ENCODE measurements at regions not wholly inside any gene's neighbourhood (a gene's known extent, or its start where the extent isn't known, plus 50 kb on each side); places are given as distances from the start of the nearest gene placed in this dataset.

- intact Hi-C loops (cut with micrococcal nuclease; ENCODE audit: unreplicated experiment) (loop anchor here (5.0 kb wide), 1 partner anchor 888 kb away; no protein-coding TSS in a partner anchor), in situ Hi-C loops (cut with MboI) (no loop called here)
- H3K27ac ChIP-seq (ENCODE audit: control insufficient read depth, insufficient read depth), result no peak overlapping the region
- RAD21 ChIA-PET (ENCODE audit: unreplicated experiment), result no interaction called here
- TF ChIP-seq, protein P1, sequence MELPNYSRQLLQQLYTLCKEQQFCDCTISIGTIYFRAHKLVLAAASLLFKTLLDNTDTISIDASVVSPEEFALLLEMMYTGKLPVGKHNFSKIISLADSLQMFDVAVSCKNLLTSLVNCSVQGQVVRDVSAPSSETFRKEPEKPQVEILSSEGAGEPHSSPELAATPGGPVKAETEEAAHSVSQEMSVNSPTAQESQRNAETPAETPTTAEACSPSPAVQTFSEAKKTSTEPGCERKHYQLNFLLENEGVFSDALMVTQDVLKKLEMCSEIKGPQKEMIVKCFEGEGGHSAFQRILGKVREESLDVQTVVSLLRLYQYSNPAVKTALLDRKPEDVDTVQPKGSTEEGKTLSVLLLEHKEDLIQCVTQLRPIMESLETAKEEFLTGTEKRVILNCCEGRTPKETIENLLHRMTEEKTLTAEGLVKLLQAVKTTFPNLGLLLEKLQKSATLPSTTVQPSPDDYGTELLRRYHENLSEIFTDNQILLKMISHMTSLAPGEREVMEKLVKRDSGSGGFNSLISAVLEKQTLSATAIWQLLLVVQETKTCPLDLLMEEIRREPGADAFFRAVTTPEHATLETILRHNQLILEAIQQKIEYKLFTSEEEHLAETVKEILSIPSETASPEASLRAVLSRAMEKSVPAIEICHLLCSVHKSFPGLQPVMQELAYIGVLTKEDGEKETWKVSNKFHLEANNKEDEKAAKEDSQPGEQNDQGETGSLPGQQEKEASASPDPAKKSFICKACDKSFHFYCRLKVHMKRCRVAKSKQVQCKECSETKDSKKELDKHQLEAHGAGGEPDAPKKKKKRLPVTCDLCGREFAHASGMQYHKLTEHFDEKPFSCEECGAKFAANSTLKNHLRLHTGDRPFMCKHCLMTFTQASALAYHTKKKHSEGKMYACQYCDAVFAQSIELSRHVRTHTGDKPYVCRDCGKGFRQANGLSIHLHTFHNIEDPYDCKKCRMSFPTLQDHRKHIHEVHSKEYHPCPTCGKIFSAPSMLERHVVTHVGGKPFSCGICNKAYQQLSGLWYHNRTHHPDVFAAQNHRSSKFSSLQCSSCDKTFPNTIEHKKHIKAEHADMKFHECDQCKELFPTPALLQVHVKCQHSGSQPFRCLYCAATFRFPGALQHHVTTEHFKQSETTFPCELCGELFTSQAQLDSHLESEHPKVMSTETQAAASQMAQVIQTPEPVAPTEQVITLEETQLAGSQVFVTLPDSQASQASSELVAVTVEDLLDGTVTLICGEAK (IDR thresholded peaks at IDR 0.05; ENCODE audit: borderline replicate concordance), result no peak
- no peak for TF ChIP-seq BACH1 (IDR thresholded peaks at IDR 0.05; ENCODE audit: borderline replicate concordance)
- TF ChIP-seq IKZF2 (IDR thresholded peaks at IDR 0.05), result no peak
- TF ChIP-seq, protein P2, sequence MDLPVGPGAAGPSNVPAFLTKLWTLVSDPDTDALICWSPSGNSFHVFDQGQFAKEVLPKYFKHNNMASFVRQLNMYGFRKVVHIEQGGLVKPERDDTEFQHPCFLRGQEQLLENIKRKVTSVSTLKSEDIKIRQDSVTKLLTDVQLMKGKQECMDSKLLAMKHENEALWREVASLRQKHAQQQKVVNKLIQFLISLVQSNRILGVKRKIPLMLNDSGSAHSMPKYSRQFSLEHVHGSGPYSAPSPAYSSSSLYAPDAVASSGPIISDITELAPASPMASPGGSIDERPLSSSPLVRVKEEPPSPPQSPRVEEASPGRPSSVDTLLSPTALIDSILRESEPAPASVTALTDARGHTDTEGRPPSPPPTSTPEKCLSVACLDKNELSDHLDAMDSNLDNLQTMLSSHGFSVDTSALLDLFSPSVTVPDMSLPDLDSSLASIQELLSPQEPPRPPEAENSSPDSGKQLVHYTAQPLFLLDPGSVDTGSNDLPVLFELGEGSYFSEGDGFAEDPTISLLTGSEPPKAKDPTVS (IDR thresholded peaks at IDR 0.05; ENCODE audit: low read depth, low read length), result no peak
- TF ChIP-seq ZNF207 (IDR thresholded peaks at IDR 0.05; ENCODE audit: borderline replicate concordance), result no peak
- no peak overlapping the region for H3K9ac ChIP-seq (ENCODE audit: control insufficient read depth, insufficient read depth, low read length)
- H3K4me2 ChIP-seq (ENCODE audit: control insufficient read depth, insufficient read depth), result no peak overlapping the region
- H2AFZ ChIP-seq (ENCODE audit: control insufficient read depth, low read depth, low read length), result no peak overlapping the region
- WGBS (ENCODE audit: insufficient coverage, insufficient replicate concordance, low lambda C conversion rate, missing lambda C conversion rate), result 8% methylated on average over 3 of the region's 3 CpGs
- POLR2A ChIA-PET, result no interaction called here
- no peaks in the 10 kb centered on the region for H3K4me1 ChIP-seq (ENCODE audit: control insufficient read depth, insufficient read depth, low read length)
- no peaks in the 10 kb centered on the region for H3K36me3 ChIP-seq (ENCODE audit: control insufficient read depth in 2 of 2, insufficient read depth in 2 of 2, low read length in 1 of 2)
- H3K4me3 ChIP-seq, result no peak overlapping the region
- no TSS peak for BruUV-seq (replicated peaks)
- no peaks in the 10 kb centered on the region for H3K27me3 ChIP-seq (replicated peaks in 1 of 2; ENCODE audit: control insufficient read depth in 2 of 2, insufficient read depth in 2 of 2, low read length in 1 of 2)
- CTCF ChIA-PET, result interaction anchor here (0.7 to 0.8 kb wide), 2 partner anchors 71 to 135 kb away, joined by 3 read pairs; no protein-coding TSS in a partner anchor
- no peaks in the 10 kb centered on the region for H3K79me2 ChIP-seq (ENCODE audit: control insufficient read depth, insufficient read depth, low read length)
- no peak for DNase-seq (ENCODE audit: low read depth, low spot score)
- H3K9me3 ChIP-seq (replicated peaks; ENCODE audit: control insufficient read depth, insufficient read depth, low read length), result no peaks in the 10 kb centered on the region
- no peak for FAIRE-seq
- SMC1A ChIA-PET (ENCODE audit: uncharacterized antibody, unreplicated experiment), result no interaction called here
- no peaks in the 10 kb centered on the region for H4K20me1 ChIP-seq (ENCODE audit: control insufficient read depth, insufficient read depth)
- no peak for ATAC-seq
Observed at GRCh38 chr18:39500306-39500705, 1934.7 kb upstream of the CELF4 start.

Measured in GM12878 (cell line).